ENCODE measurements at regions not wholly inside any gene's neighbourhood (a gene's known extent, or its start where the extent isn't known, plus 50 kb on each side); places are given as distances from the start of the nearest gene placed in this dataset.

DNA sequence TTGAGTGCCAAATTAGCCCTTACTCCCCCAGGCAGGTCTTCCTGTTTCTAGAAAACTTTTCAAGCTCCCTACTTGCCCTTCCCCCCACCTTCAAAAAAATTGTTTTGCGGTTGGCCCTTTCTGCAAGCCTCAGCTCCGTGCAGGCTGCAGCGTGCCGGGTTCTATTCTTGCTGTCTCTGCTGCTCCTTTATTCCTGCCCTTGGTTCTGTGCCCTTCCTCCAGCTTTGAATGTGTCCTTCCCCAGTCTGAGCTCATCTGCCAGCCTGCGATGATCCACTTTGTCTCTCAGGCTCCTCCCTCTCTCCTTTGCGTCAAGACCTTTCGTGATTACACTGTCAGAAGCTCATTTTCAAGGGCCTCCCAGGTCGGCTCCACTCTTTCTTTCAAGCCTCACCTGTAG, 98.6 kb downstream of the IRF2BPL start:
- TF ChIP-seq, protein P1, sequence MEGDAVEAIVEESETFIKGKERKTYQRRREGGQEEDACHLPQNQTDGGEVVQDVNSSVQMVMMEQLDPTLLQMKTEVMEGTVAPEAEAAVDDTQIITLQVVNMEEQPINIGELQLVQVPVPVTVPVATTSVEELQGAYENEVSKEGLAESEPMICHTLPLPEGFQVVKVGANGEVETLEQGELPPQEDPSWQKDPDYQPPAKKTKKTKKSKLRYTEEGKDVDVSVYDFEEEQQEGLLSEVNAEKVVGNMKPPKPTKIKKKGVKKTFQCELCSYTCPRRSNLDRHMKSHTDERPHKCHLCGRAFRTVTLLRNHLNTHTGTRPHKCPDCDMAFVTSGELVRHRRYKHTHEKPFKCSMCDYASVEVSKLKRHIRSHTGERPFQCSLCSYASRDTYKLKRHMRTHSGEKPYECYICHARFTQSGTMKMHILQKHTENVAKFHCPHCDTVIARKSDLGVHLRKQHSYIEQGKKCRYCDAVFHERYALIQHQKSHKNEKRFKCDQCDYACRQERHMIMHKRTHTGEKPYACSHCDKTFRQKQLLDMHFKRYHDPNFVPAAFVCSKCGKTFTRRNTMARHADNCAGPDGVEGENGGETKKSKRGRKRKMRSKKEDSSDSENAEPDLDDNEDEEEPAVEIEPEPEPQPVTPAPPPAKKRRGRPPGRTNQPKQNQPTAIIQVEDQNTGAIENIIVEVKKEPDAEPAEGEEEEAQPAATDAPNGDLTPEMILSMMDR (IDR thresholded peaks at IDR 0.05; ENCODE audit: unreplicated experiment), result no peak
- no peaks in the 10 kb centered on the region for H3K9me3 Mint-ChIP-seq
- H3K27ac Mint-ChIP-seq, result peak overlapping the region; percentile 39
- no peaks in the 10 kb centered on the region for H3K36me3 Mint-ChIP-seq
- no peaks in the 10 kb centered on the region for H3K27me3 Mint-ChIP-seq (ENCODE audit: low read depth)
- H3K4me3 Mint-ChIP-seq, result no peak overlapping the region
- H3K4me1 Mint-ChIP-seq, result peaks cover 65% of the 10 kb centered on the region
- no peak for DNase-seq (ENCODE audit: low spot score in 2 of 2, unreplicated experiment in 2 of 2)

DNA sequence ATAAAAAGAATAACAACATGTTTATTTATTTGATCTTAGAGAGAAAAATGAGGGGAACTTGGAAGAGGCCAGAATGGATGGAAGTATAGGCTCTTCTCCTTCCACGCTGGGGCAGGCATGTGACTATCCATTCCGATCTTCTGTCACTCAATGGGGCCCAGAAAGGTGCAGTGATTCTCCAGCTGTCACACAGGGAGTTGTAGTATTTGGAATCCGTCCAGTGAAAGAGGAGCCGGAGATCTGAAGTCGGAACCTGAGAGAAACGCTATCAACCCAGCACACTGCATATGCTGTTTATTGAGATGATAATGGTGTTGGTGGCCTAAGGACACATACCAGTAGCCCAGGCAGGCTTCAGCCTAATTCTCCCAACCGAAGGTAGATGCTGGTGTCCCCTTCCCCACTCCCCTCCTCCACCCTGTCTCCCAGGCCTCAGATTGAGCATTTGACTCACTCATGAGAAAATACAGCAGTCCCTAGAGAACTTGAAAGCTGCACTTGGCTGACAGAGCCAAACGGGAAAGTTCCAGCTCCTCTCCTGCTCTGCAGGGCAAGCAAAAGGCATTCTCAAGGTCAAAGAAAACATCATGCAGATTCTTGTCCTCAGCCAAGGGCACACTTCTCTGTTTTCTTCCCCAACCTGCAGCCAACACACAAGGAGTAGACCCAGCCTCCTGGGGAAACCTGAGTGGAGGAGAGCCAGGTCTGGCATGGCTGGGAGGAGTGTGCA, 100.4 kb downstream of the IRF2BPL start:
- peaks cover 74% of the 10 kb centered on the region for H3K4me1 Mint-ChIP-seq
- peak overlapping the region; percentile 75 for H3K27ac Mint-ChIP-seq
- H3K36me3 Mint-ChIP-seq, result no peaks in the 10 kb centered on the region
- no peaks in the 10 kb centered on the region for H3K9me3 Mint-ChIP-seq
- no peaks in the 10 kb centered on the region for H3K27me3 Mint-ChIP-seq (ENCODE audit: low read depth)
- H3K4me3 Mint-ChIP-seq, result no peak overlapping the region
- DNase-seq (ENCODE audit: low spot score in 2 of 2, unreplicated experiment in 2 of 2), result no peak
- TF ChIP-seq, protein P1 (IDR thresholded peaks at IDR 0.05; ENCODE audit: unreplicated experiment), result no peak

DNA sequence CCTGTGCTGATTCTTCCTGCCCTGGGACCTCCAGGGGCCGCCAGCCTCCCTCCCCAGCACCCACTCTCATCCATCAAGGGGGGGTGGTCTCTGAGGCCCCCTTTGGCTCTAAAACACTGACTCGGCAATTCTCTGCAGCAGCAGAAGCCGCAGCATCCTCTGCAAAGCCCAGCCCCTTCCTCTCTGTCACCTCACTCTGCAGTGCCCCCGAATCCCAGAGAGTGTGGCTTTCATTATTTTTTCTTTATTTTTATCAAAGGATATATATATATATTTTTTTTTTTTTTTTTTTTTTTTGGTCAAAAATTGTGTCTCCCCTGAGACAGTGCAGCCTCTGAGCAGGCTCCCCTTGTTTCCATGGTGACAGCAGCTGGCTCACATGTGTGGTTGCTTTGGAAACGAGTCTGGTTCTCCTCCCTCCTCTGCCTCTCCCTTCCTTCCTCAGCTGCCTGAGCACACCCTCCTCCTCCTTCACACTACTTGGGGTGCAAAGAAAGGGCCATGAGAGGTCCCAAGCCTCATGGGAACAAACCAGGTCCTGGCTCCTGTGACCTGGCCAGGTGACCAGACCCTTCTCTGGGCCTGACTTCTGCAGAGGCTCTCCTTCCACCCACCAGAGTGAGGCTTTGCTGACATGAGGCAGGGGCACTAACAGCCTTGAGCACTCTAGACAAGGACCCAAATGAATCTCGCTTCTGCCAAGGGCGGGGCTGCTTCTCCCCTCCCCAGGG, 100.5 kb downstream of the LRRC74A start:
- H3K9me3 Mint-ChIP-seq, result no peaks in the 10 kb centered on the region
- TF ChIP-seq, protein P1 (IDR thresholded peaks at IDR 0.05; ENCODE audit: unreplicated experiment), result no peak
- no peaks in the 10 kb centered on the region for H3K27me3 Mint-ChIP-seq (ENCODE audit: low read depth)
- H3K27ac Mint-ChIP-seq, result peak overlapping the region; percentile 92
- H3K4me1 Mint-ChIP-seq, result peaks cover 74% of the 10 kb centered on the region
- no peaks in the 10 kb centered on the region for H3K36me3 Mint-ChIP-seq
- no peak for DNase-seq (ENCODE audit: low spot score in 2 of 2, unreplicated experiment in 2 of 2)
- H3K4me3 Mint-ChIP-seq, result no peak overlapping the region

DNA sequence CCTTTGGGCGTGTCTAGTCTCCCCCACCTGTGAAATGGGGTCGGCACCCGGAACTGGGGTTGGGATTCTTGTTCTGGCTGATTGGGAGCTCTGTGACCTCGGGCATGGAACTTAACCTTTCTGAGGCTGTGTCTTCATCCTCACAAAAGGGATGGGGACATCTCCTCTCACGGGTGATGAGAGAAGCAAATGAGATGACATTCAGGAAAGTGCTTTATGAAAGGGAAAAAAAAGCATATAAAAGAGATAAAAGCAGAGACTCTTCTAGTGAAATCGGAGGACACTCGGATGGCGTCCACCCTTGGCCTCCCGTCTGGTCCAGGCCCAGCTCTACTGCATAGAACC, 98.9 kb downstream of the LRRC74A start:
- peak overlapping the region; percentile 40 for H3K27ac Mint-ChIP-seq
- no peaks in the 10 kb centered on the region for H3K9me3 Mint-ChIP-seq
- TF ChIP-seq, protein P1 (IDR thresholded peaks at IDR 0.05; ENCODE audit: unreplicated experiment), result no peak
- H3K4me1 Mint-ChIP-seq, result peaks cover 83% of the 10 kb centered on the region
- H3K4me3 Mint-ChIP-seq, result no peak overlapping the region
- H3K27me3 Mint-ChIP-seq (ENCODE audit: low read depth), result no peaks in the 10 kb centered on the region
- DNase-seq (ENCODE audit: low spot score in 2 of 2, unreplicated experiment in 2 of 2), result no peak
- no peaks in the 10 kb centered on the region for H3K36me3 Mint-ChIP-seq

DNA sequence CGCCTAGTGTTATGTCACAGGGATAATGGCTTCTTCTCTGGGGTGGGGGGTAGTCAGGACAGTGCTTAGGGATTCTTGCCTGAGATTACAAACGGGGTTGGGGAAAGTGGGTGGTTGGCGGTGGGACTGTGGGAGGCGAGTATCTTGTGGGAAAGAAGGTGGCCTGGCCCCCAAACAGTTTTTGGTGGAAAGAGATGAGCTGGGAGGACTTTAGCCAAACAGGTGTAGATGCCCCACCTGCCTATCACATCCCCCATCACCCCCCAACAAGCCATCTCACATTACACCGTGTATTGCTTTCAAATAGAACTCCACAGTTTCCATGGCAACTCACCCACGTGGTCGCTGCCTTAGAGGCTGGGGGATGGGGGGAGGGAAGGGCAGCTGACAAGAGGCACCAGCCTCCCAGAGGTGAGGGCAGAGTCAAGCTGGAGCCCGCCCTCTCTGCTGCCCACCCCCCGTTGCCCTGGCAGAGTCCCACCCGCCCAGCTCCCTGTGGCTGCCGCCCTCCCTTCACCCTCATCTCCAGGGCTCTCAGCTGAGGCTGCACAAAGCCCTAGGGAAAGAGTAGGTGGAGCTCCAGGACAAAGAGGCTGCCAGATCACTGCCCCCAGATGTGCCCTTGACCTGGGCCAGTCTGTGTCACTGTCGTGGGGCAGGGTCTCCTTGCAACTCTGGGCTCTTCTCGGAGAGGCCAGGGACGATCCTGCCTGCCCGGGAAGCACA, 98.3 kb downstream of the LRRC74A start:
- no peaks in the 10 kb centered on the region for H3K27me3 Mint-ChIP-seq (ENCODE audit: low read depth)
- DNase-seq (ENCODE audit: low spot score in 2 of 2, unreplicated experiment in 2 of 2), result no peak
- H3K4me3 Mint-ChIP-seq, result no peak overlapping the region
- TF ChIP-seq, protein P1 (IDR thresholded peaks at IDR 0.05; ENCODE audit: unreplicated experiment), result no peak
- no peaks in the 10 kb centered on the region for H3K9me3 Mint-ChIP-seq
- H3K36me3 Mint-ChIP-seq, result no peaks in the 10 kb centered on the region
- peaks cover 84% of the 10 kb centered on the region for H3K4me1 Mint-ChIP-seq
- peak overlapping the region; percentile 78 for H3K27ac Mint-ChIP-seq

All from mesothelial cell of epicardium (in vitro differentiated cells).